ENCODE measurements at regions not wholly inside any gene's neighbourhood (a gene's known extent, or its start where the extent isn't known, plus 50 kb on each side); places are given as distances from the start of the nearest gene placed in this dataset.
A peak's percentile ranks its signal among the peaks of the same experiment; 100 is the strongest.

DNA sequence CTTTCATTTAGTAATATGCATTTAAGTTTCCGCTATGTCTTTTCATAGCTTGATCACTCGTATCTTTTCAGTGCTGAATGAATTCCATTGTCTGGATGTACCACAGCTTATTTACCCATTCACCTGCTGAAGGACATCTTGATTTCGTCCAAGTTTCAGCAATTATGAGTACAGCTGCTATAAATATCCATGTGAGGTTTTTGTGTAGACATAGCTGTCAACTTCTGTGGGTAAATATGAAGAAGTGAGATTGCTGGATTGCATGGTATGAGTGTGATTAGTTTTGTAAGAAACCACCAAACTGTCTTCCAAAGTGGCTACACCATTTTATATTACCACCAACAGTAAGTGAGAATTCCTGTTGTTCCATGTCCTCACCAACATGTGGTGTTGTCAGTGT is 79.2 kb upstream of the STMND1 start:
- H3K4me3 ChIP-seq, result no peak overlapping the region
- H3K27me3 ChIP-seq, result no peaks in the 10 kb centered on the region
- peaks cover 0 to 8% (median 4%) of the 10 kb centered on the region in 4 donors for H3K9me3 ChIP-seq
- H3K4me1 ChIP-seq, result no peaks in the 10 kb centered on the region
- DNase-seq (ENCODE audit: extremely low spot score), result no peak
- TF ChIP-seq POLR2A (IDR thresholded peaks at IDR 0.05; ENCODE audit: low read depth), result no peak
- no peak for TF ChIP-seq POLR2AphosphoS5 (IDR thresholded peaks at IDR 0.05)
- no peak for TF ChIP-seq EP300 (IDR thresholded peaks at IDR 0.05)
- TF ChIP-seq, protein P1, sequence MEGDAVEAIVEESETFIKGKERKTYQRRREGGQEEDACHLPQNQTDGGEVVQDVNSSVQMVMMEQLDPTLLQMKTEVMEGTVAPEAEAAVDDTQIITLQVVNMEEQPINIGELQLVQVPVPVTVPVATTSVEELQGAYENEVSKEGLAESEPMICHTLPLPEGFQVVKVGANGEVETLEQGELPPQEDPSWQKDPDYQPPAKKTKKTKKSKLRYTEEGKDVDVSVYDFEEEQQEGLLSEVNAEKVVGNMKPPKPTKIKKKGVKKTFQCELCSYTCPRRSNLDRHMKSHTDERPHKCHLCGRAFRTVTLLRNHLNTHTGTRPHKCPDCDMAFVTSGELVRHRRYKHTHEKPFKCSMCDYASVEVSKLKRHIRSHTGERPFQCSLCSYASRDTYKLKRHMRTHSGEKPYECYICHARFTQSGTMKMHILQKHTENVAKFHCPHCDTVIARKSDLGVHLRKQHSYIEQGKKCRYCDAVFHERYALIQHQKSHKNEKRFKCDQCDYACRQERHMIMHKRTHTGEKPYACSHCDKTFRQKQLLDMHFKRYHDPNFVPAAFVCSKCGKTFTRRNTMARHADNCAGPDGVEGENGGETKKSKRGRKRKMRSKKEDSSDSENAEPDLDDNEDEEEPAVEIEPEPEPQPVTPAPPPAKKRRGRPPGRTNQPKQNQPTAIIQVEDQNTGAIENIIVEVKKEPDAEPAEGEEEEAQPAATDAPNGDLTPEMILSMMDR (IDR thresholded peaks at IDR 0.05), result no peak
- intact Hi-C loops (cut with DNase I), result no loop called here
- H3K27ac ChIP-seq (replicated peaks in 1 of 4), result no peak overlapping the region
- WGBS, result 81% methylated on average over 3 of the region's 3 CpGs
- no peaks in the 10 kb centered on the region for H3K36me3 ChIP-seq

DNA sequence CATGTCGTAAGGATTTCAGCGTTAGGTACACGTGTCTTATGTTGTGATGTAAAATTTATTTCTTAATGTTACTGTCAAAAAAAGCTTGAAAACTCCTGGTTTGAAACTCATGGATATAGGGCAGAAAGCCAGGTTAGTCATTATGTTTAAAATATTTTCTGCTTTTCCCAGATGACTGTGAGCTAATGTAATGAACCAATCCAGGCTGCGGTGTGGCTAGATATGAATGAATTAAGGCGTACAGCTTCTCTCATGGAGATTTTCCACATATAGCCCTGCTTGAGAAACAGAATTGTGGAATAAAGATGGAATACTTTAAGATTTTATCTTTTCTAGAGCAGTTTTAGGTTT is 80.3 kb upstream of the STMND1 start:
- H3K9me3 ChIP-seq, result peaks cover 0 to 8% (median 4%) of the 10 kb centered on the region in 4 donors
- H3K27ac ChIP-seq (replicated peaks in 1 of 4), result no peak overlapping the region
- DNase-seq (ENCODE audit: extremely low spot score), result no peak
- no peaks in the 10 kb centered on the region for H3K36me3 ChIP-seq
- H3K4me3 ChIP-seq, result no peak overlapping the region
- WGBS, result 86% methylated on average over 5 of the region's 5 CpGs
- intact Hi-C loops (cut with DNase I), result no loop called here
- peaks cover 0 to under 1% (median under 1%) of the 10 kb centered on the region in 4 donors for H3K4me1 ChIP-seq
- no peaks in the 10 kb centered on the region for H3K27me3 ChIP-seq
- TF ChIP-seq, protein P1 (IDR thresholded peaks at IDR 0.05), result no peak
- no peak for TF ChIP-seq EP300 (IDR thresholded peaks at IDR 0.05)
- no peak for TF ChIP-seq POLR2A (IDR thresholded peaks at IDR 0.05; ENCODE audit: low read depth)
- no peak for TF ChIP-seq POLR2AphosphoS5 (IDR thresholded peaks at IDR 0.05)

DNA sequence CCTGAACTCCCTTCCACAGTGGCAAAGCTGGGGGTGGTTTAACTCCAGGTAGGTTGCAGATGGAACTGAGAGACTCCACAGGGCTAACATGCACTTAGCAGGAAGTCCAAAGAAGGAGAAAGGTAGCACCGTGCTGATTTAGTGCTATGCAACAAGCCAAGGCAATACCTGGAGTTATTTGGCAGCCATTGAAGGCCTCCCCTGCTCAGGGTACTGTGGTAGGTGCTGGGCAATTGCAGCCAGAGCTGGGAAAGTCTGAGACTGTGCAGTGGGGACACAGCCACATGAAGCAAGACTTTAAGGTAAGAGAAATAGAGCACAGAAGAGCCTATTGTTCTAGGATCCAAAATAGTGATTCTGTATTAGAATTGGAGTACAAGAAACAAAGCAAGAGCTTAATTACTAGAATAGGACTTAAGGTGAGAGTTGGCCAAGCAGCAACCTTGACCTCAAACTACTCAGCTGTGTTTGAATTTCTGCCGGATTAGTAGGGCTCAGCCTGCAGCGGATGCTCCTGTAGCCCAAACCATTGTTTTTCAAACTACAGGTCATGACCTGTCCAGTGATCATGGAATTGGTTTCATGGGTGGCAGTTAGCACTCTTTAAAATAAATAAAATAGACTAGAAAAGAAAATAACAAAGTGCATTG is 80.8 kb upstream of the STMND1 start:
- Histone ChIP-seq H3K36me3 (no peaks in the 10 kb centered on the region), H3K4me1 (peaks cover 0 to 5% (median 5%) of the 10 kb centered on the region in 4 donors), H3K4me3 (no peak overlapping the region), H3K9me3 (peaks cover 0 to 8% (median 4%) of the 10 kb centered on the region in 4 donors), H3K27ac (replicated peaks in 1 of 4) (no peak overlapping the region), H3K27me3 (no peaks in the 10 kb centered on the region)
- DNase-seq (ENCODE audit: extremely low spot score), result peak; percentile 68
- no peak for TF ChIP-seq POLR2A (IDR thresholded peaks at IDR 0.05; ENCODE audit: low read depth)
- 76% methylated on average over 3 of the region's 3 CpGs for WGBS
- intact Hi-C loops (cut with DNase I), result no loop called here

DNA sequence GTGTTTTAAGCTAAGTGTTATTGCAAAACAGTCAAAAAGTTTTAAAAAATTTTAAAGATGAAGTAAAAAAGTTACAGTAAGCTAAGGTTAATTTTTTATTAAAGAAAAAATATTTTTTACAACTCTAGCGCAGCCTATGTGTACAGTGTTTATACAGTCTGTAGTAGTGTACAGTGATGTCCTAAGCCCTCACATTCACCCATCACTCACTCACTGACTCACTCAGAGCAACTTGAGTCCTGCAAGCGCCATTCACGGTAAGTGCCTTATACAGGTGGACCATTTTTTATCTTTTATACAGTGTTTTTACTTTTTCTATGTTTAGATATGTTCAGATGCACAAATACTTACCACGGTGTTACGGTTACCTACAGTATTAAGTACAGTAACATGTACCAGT is 83.4 kb upstream of the STMND1 start:
- peaks cover 0 to 16% (median 7%) of the 10 kb centered on the region in 4 donors for H3K4me1 ChIP-seq
- no peak overlapping the region for H3K4me3 ChIP-seq
- H3K36me3 ChIP-seq, result no peaks in the 10 kb centered on the region
- TF ChIP-seq, protein P1 (IDR thresholded peaks at IDR 0.05), result no peak
- TF ChIP-seq POLR2A (IDR thresholded peaks at IDR 0.05; ENCODE audit: low read depth) (no peak), EP300 (IDR thresholded peaks at IDR 0.05) (no peak), POLR2AphosphoS5 (IDR thresholded peaks at IDR 0.05) (no peak)
- no peaks in the 10 kb centered on the region for H3K27me3 ChIP-seq
- DNase-seq (ENCODE audit: extremely low spot score), result peak; percentile 37
- intact Hi-C loops (cut with DNase I), result loop anchor here (10.0 kb wide), 1 partner anchor 66 kb away; no protein-coding TSS in a partner anchor
- WGBS, result 97% methylated on average over 5 of the region's 5 CpGs
- H3K27ac ChIP-seq (replicated peaks in 1 of 4), result no peak overlapping the region
- H3K9me3 ChIP-seq, result no peaks in the 10 kb centered on the region

DNA sequence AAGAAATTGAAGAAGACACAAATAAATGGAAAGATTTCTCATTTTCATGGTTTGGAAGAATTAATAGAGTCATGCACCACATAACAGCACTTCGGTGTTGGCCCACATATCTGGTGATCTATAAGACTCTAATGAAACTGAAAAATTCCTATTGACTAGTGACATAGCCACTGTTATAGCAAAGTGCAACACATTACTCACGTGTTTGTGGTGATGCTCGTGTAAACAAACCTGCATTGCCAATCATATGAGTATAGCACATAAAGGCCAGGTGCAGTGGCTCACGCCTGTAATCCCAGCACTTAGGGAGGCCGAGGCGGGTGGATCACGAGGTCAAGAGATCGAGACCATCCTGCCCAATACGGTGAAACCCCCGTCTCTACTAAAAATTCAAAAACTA is 84.4 kb upstream of the STMND1 start:
- DNase-seq (ENCODE audit: extremely low spot score), result peak; percentile 37
- WGBS, result 94% methylated on average over 10 of the region's 10 CpGs
- TF ChIP-seq, protein P1 (IDR thresholded peaks at IDR 0.05), result no peak
- TF ChIP-seq POLR2AphosphoS5 (IDR thresholded peaks at IDR 0.05), result no peak
- no peak for TF ChIP-seq EP300 (IDR thresholded peaks at IDR 0.05)
- TF ChIP-seq POLR2A (IDR thresholded peaks at IDR 0.05; ENCODE audit: low read depth), result no peak
- Histone ChIP-seq H3K9me3 (no peaks in the 10 kb centered on the region), H3K4me3 (no peak overlapping the region), H3K27me3 (no peaks in the 10 kb centered on the region), H3K36me3 (no peaks in the 10 kb centered on the region), H3K4me1 (peaks cover 0 to 24% (median 16%) of the 10 kb centered on the region in 4 donors), H3K27ac (replicated peaks in 1 of 4) (no peak overlapping the region)
- intact Hi-C loops (cut with DNase I), result loop anchor here (10.0 kb wide), 1 partner anchor 67 kb away; no protein-coding TSS in a partner anchor

All from esophagus muscularis mucosa (tissue), 4 donors.